Endothelial cell of umbilical vein (primary cell): ENCODE measurements at regions not wholly inside any gene's neighbourhood (a gene's known extent, or its start where the extent isn't known, plus 50 kb on each side); places are given as distances from the start of the nearest gene placed in this dataset.

ENCODE experiments used
- BruUV-seq: library from RNA; stranded (reverse); fragments of 400-500 nt; replicated peaks from 2 replicates; lab custom pipeline; 2021; lab: Mats Ljungman, UMichigan
- CTCF ChIA-PET: fragments of 300-600, 350-600 bp; sonication (Branson Sonifier 250); formaldehyde crosslinking; loops from one replicate; lab custom pipeline; 2021; ENCODE audit warnings: antibody characterized with exemption, inconsistent platforms; lab: Charles Lee
- POLR2A ChIA-PET: fragments of 300-600, 350-600 bp; sonication (Branson Sonifier 250); formaldehyde crosslinking; loops from one replicate; lab custom pipeline; 2021; ENCODE audit warnings: antibody characterized with exemption, inconsistent platforms; lab: Charles Lee
- DNase-seq: peaks from one replicate; pipeline ENCODE4 v3.0.0-alpha.2; 2011; ENCODE audit warnings: low read depth, low spot score
- FAIRE-seq: peaks from 2 replicates; lab custom pipeline; 2011; peaks lifted over from hg19 to GRCh38; lab: Jason Lieb, UNC
- H2AFZ ChIP-seq: 2 replicates; pipeline ENCODE4 v1.6.0; 2012; ENCODE audit warnings: low read depth, low read length, control low read depth, inconsistent platforms
- H3K27ac ChIP-seq: 2 replicates; pipeline ENCODE4 v1.5.1; 2011; ENCODE audit warnings: low read depth, mild to moderate bottlenecking, control low read depth, low read length, moderate library complexity; ENCODE audit not compliant: insufficient read depth
- H3K27me3 ChIP-seq, 2 experiments: 2 replicates each; pipeline versions ENCODE4 v1.6.0 to v1.6.1; 2011; ENCODE audit warnings: low read length in 2 of 2, mixed read lengths in 1 of 2; ENCODE audit not compliant: control insufficient read depth in 2 of 2, insufficient read depth in 2 of 2
- H3K36me3 ChIP-seq, 2 experiments: 2 replicates in 1 of 2; 3 replicates in 1 of 2; pipeline ENCODE4 v1.5.1; 2011; ENCODE audit warnings: low read length in 2 of 2, mild to moderate bottlenecking in 1 of 2, moderate library complexity in 1 of 2; ENCODE audit not compliant: control insufficient read depth in 2 of 2, insufficient read depth in 2 of 2; ENCODE audit errors: extremely low read depth in 1 of 2
- H3K4me1 ChIP-seq: 3 replicates; pipeline ENCODE4 v1.5.1; 2011; ENCODE audit warnings: mild to moderate bottlenecking, low read length; ENCODE audit not compliant: control insufficient read depth, insufficient read depth; ENCODE audit errors: extremely low read depth
- H3K4me2 ChIP-seq: 2 replicates; pipeline ENCODE4 v1.6.1; 2011; ENCODE audit warnings: low read length, control low read depth, mixed read lengths; ENCODE audit not compliant: insufficient read depth
- H3K4me3 ChIP-seq, 3 experiments: fragments of 200-600 bp in 1 of 3; sonication (generic), shearing (Covaris generic) in 1 of 3; replicated peaks in 1 of 3; 2 replicates each; pipeline ENCODE4 v1.5.1; 2011 to 2016; ENCODE audit warnings: control low read depth in 3 of 3, low read length in 3 of 3, mild to moderate bottlenecking in 2 of 3, inconsistent platforms in 1 of 3, low read depth in 1 of 3, moderate library complexity in 1 of 3; ENCODE audit not compliant: insufficient read depth in 1 of 3
- H3K79me2 ChIP-seq: 2 replicates; pipeline ENCODE4 v1.6.0; 2012; ENCODE audit warnings: low read length, inconsistent platforms; ENCODE audit not compliant: control insufficient read depth, insufficient read depth
- H3K9ac ChIP-seq: replicated peaks from 2 replicates; pipeline ENCODE3; 2011; ENCODE audit warnings: low read length, control low read depth; ENCODE audit not compliant: insufficient read depth; ENCODE audit errors: extremely low read depth
- H3K9me1 ChIP-seq: replicated peaks from 3 replicates; pipeline ENCODE4 v1.6.0; 2011; ENCODE audit warnings: mild to moderate bottlenecking, low read length; ENCODE audit not compliant: control insufficient read depth, insufficient read depth; ENCODE audit errors: extremely low read depth
- H3K9me3 ChIP-seq: replicated peaks from 2 replicates; pipeline ENCODE4 v1.5.1; 2012; ENCODE audit warnings: low read length, inconsistent platforms; ENCODE audit not compliant: control insufficient read depth, insufficient read depth
- H4K20me1 ChIP-seq: replicated peaks from 2 replicates; pipeline ENCODE3; 2011; ENCODE audit warnings: mild to moderate bottlenecking, low read length; ENCODE audit not compliant: control insufficient read depth, insufficient read depth; ENCODE audit errors: extremely low read depth
- EZH2 ChIP-seq: IDR thresholded peaks from 2 replicates; pipeline ENCODE4 v1.6.1; 2012; ENCODE audit warnings: borderline replicate concordance, low read depth, mild to moderate bottlenecking, moderate library complexity, low read length, inconsistent platforms; ENCODE audit not compliant: severe bottlenecking
- FOS ChIP-seq: IDR thresholded peaks from 2 replicates; pipeline ENCODE4 v1.6.1; 2011; ENCODE audit warnings: mild to moderate bottlenecking, low read length, moderate library complexity, borderline replicate concordance; ENCODE audit not compliant: insufficient read depth
- GATA2 ChIP-seq: IDR thresholded peaks from 2 replicates; pipeline ENCODE4 v1.7.0; 2011; ENCODE audit warnings: low read depth, mild to moderate bottlenecking, moderate library complexity, mixed read lengths, low read length; ENCODE audit not compliant: insufficient read length, insufficient read depth
- JUN ChIP-seq: IDR thresholded peaks from 2 replicates; pipeline ENCODE4 v1.6.1; 2011; ENCODE audit warnings: borderline replicate concordance, low read depth; ENCODE audit not compliant: insufficient read length, insufficient read depth
- MAX ChIP-seq: IDR thresholded peaks from 2 replicates; pipeline ENCODE4 v1.6.1; 2011; ENCODE audit not compliant: insufficient read depth, insufficient read length
- MYC ChIP-seq: IDR thresholded peaks from one replicate; pipeline ENCODE4 v1.6.1; 2011; ENCODE audit warnings: mild to moderate bottlenecking, low read depth, low read length
- POLR2A ChIP-seq: IDR thresholded peaks from 2 replicates; pipeline ENCODE4 v1.6.1; 2012; ENCODE audit warnings: low read depth, mild to moderate bottlenecking, control low read depth, low read length
- POLR2AphosphoS5 ChIP-seq: IDR thresholded peaks from 2 replicates; pipeline ENCODE4 v1.6.1; 2012; ENCODE audit warnings: low read depth, mild to moderate bottlenecking, control low read depth, low read length, moderate library complexity; ENCODE audit not compliant: insufficient read depth
- dilution Hi-C: fragments of 300-500 bp; cut with MboI; formaldehyde crosslinking; loops from one replicate; pipeline ENCODE4 v1.15.0; 2019; ENCODE audit warnings: low sequenced_read_pairs; ENCODE audit not compliant: extremely low pct_ligation_motif_present
- intact Hi-C: fragments of 100-400 bp; cut with micrococcal nuclease; formaldehyde crosslinking; loops from one replicate; pipeline ENCODE4 v1.10.0; 2022

- no peaks in the 10 kb centered on the region for H3K79me2 ChIP-seq
- ChIA-PET POLR2A (no interaction called here), CTCF (no interaction called here)
- no peaks in the 10 kb centered on the region for H3K4me1 ChIP-seq
- no peak for TF ChIP-seq EZH2
- TF ChIP-seq POLR2A, result no peak
- no peak for TF ChIP-seq POLR2AphosphoS5
- no peak for TF ChIP-seq GATA2
- TF ChIP-seq JUN, result no peak
- TF ChIP-seq MYC, result no peak
- TF ChIP-seq FOS, result no peak
- no peak for TF ChIP-seq MAX
- FAIRE-seq (no peak), DNase-seq (no peak)
- H3K9ac ChIP-seq, result no peak overlapping the region
- no peak overlapping the region for H2AFZ ChIP-seq
- H3K36me3 ChIP-seq, result no peaks in the 10 kb centered on the region
- dilution Hi-C loops (no loop called here), intact Hi-C loops (no loop called here)
- H4K20me1 ChIP-seq, result no peaks in the 10 kb centered on the region
- no peaks in the 10 kb centered on the region for H3K27me3 ChIP-seq
- H3K27ac ChIP-seq, result no peak overlapping the region
- H3K4me3 ChIP-seq, result no peak overlapping the region
- no peak overlapping the region for H3K4me2 ChIP-seq
- no TSS peak for BruUV-seq
- no peaks in the 10 kb centered on the region for H3K9me1 ChIP-seq
- peaks cover 6% of the 10 kb centered on the region for H3K9me3 ChIP-seq
These were observed 195.4 kb upstream of the ADARB2 start for GRCh38 chr10:1932692-1933094.

GRCh38 chr10:1928606-1929005, 191.3 kb upstream of the ADARB2 start:
- Histone ChIP-seq H3K9me1 (no peaks in the 10 kb centered on the region), H3K4me2 (no peak overlapping the region), H3K27ac (no peak overlapping the region), H2AFZ (no peak overlapping the region), H4K20me1 (no peaks in the 10 kb centered on the region), H3K4me3 (no peak overlapping the region), H3K4me1 (no peaks in the 10 kb centered on the region), H3K36me3 (no peaks in the 10 kb centered on the region), H3K9me3 (peaks cover 2% of the 10 kb centered on the region), H3K9ac (no peak overlapping the region), H3K27me3 (no peaks in the 10 kb centered on the region), H3K79me2 (no peaks in the 10 kb centered on the region)
- CTCF ChIA-PET, result no interaction called here
- dilution Hi-C loops (no loop called here), intact Hi-C loops (no loop called here)
- FAIRE-seq (no peak), DNase-seq (no peak)
- TF ChIP-seq GATA2, result no peak
- no peak for TF ChIP-seq POLR2A
- no peak for TF ChIP-seq MYC
- TF ChIP-seq POLR2AphosphoS5, result no peak
- no peak for TF ChIP-seq MAX
- TF ChIP-seq EZH2, result no peak
- POLR2A ChIA-PET, result no interaction called here
- BruUV-seq, result no TSS peak
